Neural progenitor cell (in vitro differentiated cells): ENCODE measurements at regions not wholly inside any gene's neighbourhood (a gene's known extent, or its start where the extent isn't known, plus 50 kb on each side); places are given as distances from the start of the nearest gene placed in this dataset.

Experiments
- DNase-seq: peaks from one replicate; pipeline ENCODE4 v3.0.0-alpha.2; 2016; ENCODE audit warnings: low spot score
- H2AFZ ChIP-seq: fragments of 200-600 bp; sonication (generic); replicated peaks from 2 replicates; pipeline ENCODE4 v1.6.1; 2016; ENCODE audit warnings: antibody characterized with exemption
- H3F3A ChIP-seq: fragments of 200-600 bp; sonication (generic); 2 replicates; pipeline ENCODE4 v1.6.1; 2016; ENCODE audit warnings: antibody characterized with exemption, low read depth
- H3K27ac ChIP-seq: fragments of 200-600 bp; sonication (generic); 2 replicates; pipeline ENCODE4 v1.5.1; 2016; ENCODE audit warnings: mild to moderate bottlenecking
- H3K27me3 ChIP-seq: fragments of 200-600 bp; sonication (generic); 2 replicates; pipeline ENCODE4 v1.6.1; 2016; ENCODE audit warnings: mild to moderate bottlenecking, moderate library complexity
- H3K36me3 ChIP-seq: fragments of 200-600 bp; sonication (generic); 2 replicates; pipeline ENCODE4 v1.5.1; 2016
- H3K4me1 ChIP-seq: fragments of 200-600 bp; sonication (generic); 2 replicates; pipeline ENCODE4 v1.6.1; 2016; ENCODE audit warnings: mixed run types
- H3K4me2 ChIP-seq: fragments of 200-600 bp; sonication (generic); 2 replicates; pipeline ENCODE4 v1.6.1; 2016
- H3K4me3 ChIP-seq: fragments of 200-600 bp; sonication (generic); 2 replicates; pipeline ENCODE4 v1.5.1; 2016
- H3K79me2 ChIP-seq: fragments of 200-600 bp; sonication (generic); 2 replicates; pipeline ENCODE4 v1.6.1; 2016; ENCODE audit warnings: low read depth
- H3K9ac ChIP-seq: fragments of 200-600 bp; sonication (generic); 2 replicates; pipeline ENCODE4 v1.6.1; 2016
- H3K9me3 ChIP-seq: fragments of 200-600 bp; sonication (generic); 2 replicates; pipeline ENCODE4 v1.5.1; 2016; ENCODE audit warnings: low read depth
- H4K20me1 ChIP-seq: fragments of 200-600 bp; sonication (generic); 2 replicates; pipeline ENCODE4 v1.6.1; 2016; ENCODE audit warnings: low read depth
- H3K27ac Mint-ChIP-seq: 3 replicates; pipeline ENCODE4 v1.8.0; 2021; ENCODE audit warnings: mixed read lengths
- H3K27me3 Mint-ChIP-seq: 2 replicates; pipeline ENCODE4 v1.8.0; 2022; ENCODE audit warnings: low read depth, mild to moderate bottlenecking, inconsistent platforms, moderate library complexity, mixed read lengths; ENCODE audit not compliant: insufficient read depth
- H3K36me3 Mint-ChIP-seq: 3 replicates; pipeline ENCODE4 v1.8.0; 2021; ENCODE audit warnings: mixed read lengths
- H3K4me1 Mint-ChIP-seq: 3 replicates; pipeline ENCODE4 v1.8.0; 2021; ENCODE audit warnings: mixed read lengths
- H3K4me3 Mint-ChIP-seq: 3 replicates; pipeline ENCODE4 v1.8.0; 2021; ENCODE audit warnings: mild to moderate bottlenecking, moderate library complexity, mixed read lengths
- H3K9me3 Mint-ChIP-seq: 3 replicates; pipeline ENCODE4 v1.8.0; 2020; ENCODE audit warnings: mixed read lengths
- CTCF ChIP-seq: fragments of 200-600 bp; sonication (generic); IDR thresholded peaks from 2 replicates; pipeline ENCODE4 v1.5.1; 2017; ENCODE audit warnings: antibody characterized with exemption, mild to moderate bottlenecking
- EZH2 ChIP-seq: fragments of 200-600 bp; sonication (generic); IDR thresholded peaks from 2 replicates; pipeline ENCODE4 v1.6.1; 2017; ENCODE audit warnings: antibody characterized with exemption, mild to moderate bottlenecking, moderate library complexity
- EZH2phosphoT487 ChIP-seq: fragments of 200-600 bp; sonication (generic); IDR thresholded peaks from 2 replicates; pipeline ENCODE4 v1.6.1; 2017; ENCODE audit warnings: antibody characterized with exemption

GRCh38 chr13:99063178-99063577 lies 85.3 kb upstream of the DOCK9 start:
- H3K27me3 Mint-ChIP-seq: no peaks in the 10 kb centered on the region
- H3K27me3 ChIP-seq: no peaks in the 10 kb centered on the region
- H3K9ac ChIP-seq: no peak overlapping the region
- no peak overlapping the region for H3K4me2 ChIP-seq
- no peaks in the 10 kb centered on the region for H4K20me1 ChIP-seq
- DNase-seq: no peak
- H3K4me1 ChIP-seq: no peaks in the 10 kb centered on the region
- H3K9me3 ChIP-seq: no peaks in the 10 kb centered on the region
- no peak overlapping the region for H3K27ac Mint-ChIP-seq
- no peak overlapping the region for H3K4me3 Mint-ChIP-seq
- H3K79me2 ChIP-seq: no peaks in the 10 kb centered on the region
- H3K9me3 Mint-ChIP-seq: no peaks in the 10 kb centered on the region
- no peak for TF ChIP-seq EZH2
- no peak for TF ChIP-seq EZH2phosphoT487
- no peak for TF ChIP-seq CTCF
- H2AFZ ChIP-seq: no peak overlapping the region
- no peaks in the 10 kb centered on the region for H3K4me1 Mint-ChIP-seq
- no peaks in the 10 kb centered on the region for H3F3A ChIP-seq
- no peak overlapping the region for H3K4me3 ChIP-seq
- H3K36me3 ChIP-seq: no peaks in the 10 kb centered on the region
- no peaks in the 10 kb centered on the region for H3K36me3 Mint-ChIP-seq
- no peak overlapping the region for H3K27ac ChIP-seq

GRCh38 chr13:99063952-99064351 lies 86.1 kb upstream of the DOCK9 start:
- H3F3A ChIP-seq: no peaks in the 10 kb centered on the region
- no peaks in the 10 kb centered on the region for H3K27me3 ChIP-seq
- no peak overlapping the region for H3K4me3 ChIP-seq
- H3K36me3 ChIP-seq: no peaks in the 10 kb centered on the region
- H3K4me1 ChIP-seq: no peaks in the 10 kb centered on the region
- DNase-seq: no peak
- Mint-ChIP-seq H3K36me3 (no peaks in the 10 kb centered on the region), H3K27me3 (no peaks in the 10 kb centered on the region), H3K9me3 (no peaks in the 10 kb centered on the region), H3K27ac (no peak overlapping the region), H3K4me3 (no peak overlapping the region), H3K4me1 (no peaks in the 10 kb centered on the region)
- H4K20me1 ChIP-seq: no peaks in the 10 kb centered on the region
- no peak overlapping the region for H2AFZ ChIP-seq
- H3K27ac ChIP-seq: no peak overlapping the region
- H3K9me3 ChIP-seq: no peaks in the 10 kb centered on the region
- no peak overlapping the region for H3K9ac ChIP-seq
- H3K79me2 ChIP-seq: no peaks in the 10 kb centered on the region
- TF ChIP-seq EZH2phosphoT487: no peak
- H3K4me2 ChIP-seq: no peak overlapping the region

DNA sequence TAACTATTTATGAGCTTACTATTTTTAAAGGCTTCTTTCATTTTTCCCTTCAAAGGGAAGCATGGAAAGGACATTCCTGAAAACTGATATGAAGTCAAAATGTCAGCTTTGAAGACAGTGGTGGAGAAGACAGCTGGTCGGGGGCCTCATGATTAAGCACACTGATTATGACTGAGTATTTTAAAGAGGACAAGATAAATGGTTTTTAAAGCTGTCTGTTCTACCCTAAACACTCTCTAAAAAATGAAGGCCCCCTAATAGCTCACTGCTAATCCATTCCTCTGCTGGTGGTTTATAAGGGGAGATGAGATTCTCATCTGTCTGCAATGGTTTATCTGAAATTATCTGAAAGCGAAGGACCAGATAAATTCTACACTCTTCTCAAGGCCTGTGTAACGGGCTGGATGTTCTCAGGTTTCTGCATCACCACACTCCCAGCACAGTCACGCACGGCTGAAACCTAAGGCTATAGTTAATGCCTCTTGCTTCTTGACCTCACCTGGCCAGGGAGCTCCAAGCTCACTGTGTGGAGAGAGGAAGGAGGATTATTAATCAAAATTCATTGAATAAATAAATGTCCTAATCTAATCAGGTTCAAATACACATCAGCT lies 86.9 kb upstream of the DOCK9 start:
- no peak overlapping the region for H3K9ac ChIP-seq
- no peaks in the 10 kb centered on the region for H3K4me1 ChIP-seq
- Mint-ChIP-seq H3K27me3 (no peaks in the 10 kb centered on the region), H3K27ac (no peak overlapping the region), H3K4me3 (no peak overlapping the region), H3K36me3 (no peaks in the 10 kb centered on the region), H3K4me1 (no peaks in the 10 kb centered on the region), H3K9me3 (no peaks in the 10 kb centered on the region)
- no peaks in the 10 kb centered on the region for H3K9me3 ChIP-seq
- H3K79me2 ChIP-seq: no peaks in the 10 kb centered on the region
- no peaks in the 10 kb centered on the region for H3K27me3 ChIP-seq
- H2AFZ ChIP-seq: no peak overlapping the region
- DNase-seq: no peak
- H3K27ac ChIP-seq: no peak overlapping the region
- H3F3A ChIP-seq: no peaks in the 10 kb centered on the region
- H3K4me3 ChIP-seq: no peak overlapping the region
- H3K4me2 ChIP-seq: no peak overlapping the region
- TF ChIP-seq EZH2 (no peak), CTCF (no peak), EZH2phosphoT487 (no peak)
- H3K36me3 ChIP-seq: no peaks in the 10 kb centered on the region
- no peaks in the 10 kb centered on the region for H4K20me1 ChIP-seq

DNA sequence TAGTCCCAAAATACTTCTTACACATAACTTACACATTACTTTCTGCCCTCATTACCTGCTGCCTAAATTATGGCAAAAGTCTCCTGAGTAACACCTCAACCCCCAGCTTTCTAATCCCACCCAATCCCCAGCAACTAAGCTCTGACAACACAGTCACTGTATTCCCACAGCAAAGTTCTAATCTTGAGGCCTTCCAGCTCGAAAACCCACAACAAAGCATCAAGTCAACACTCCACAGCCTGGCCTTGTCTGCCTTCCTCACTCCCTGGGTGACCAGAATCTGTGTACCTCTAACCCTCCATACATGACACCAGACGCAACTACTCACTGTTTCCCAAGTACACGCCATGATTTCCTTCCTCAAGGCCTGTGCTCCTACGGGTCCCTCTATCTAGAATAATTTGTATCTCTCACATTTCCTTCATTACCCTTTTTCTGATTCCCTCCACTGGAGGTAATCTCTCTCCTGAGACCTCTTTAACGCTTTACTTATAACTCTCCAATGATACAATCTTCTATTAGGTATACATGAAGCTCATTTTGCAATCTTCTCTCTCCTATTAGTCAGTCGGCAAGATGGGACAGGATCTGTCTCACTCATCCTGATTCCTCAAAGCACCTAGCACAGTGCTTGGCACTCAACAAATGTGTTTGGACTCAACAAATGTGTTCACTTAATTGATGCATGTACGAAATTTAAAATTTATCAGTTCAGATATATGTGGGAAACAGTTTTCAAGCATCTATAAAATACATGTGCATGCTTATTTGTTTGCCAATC lies 87.6 kb upstream of the DOCK9 start:
- no peaks in the 10 kb centered on the region for H3K4me1 ChIP-seq
- H3K4me3 ChIP-seq: no peak overlapping the region
- DNase-seq: no peak
- no peaks in the 10 kb centered on the region for H4K20me1 ChIP-seq
- H3K4me2 ChIP-seq: no peak overlapping the region
- H2AFZ ChIP-seq: no peak overlapping the region
- no peaks in the 10 kb centered on the region for H3K79me2 ChIP-seq
- no peaks in the 10 kb centered on the region for H3K9me3 Mint-ChIP-seq
- no peak overlapping the region for H3K9ac ChIP-seq
- H3K9me3 ChIP-seq: no peaks in the 10 kb centered on the region
- H3K4me1 Mint-ChIP-seq: no peaks in the 10 kb centered on the region
- H3K4me3 Mint-ChIP-seq: no peak overlapping the region
- H3K36me3 ChIP-seq: no peaks in the 10 kb centered on the region
- H3K36me3 Mint-ChIP-seq: no peaks in the 10 kb centered on the region
- no peak overlapping the region for H3K27ac ChIP-seq
- no peaks in the 10 kb centered on the region for H3F3A ChIP-seq
- H3K27ac Mint-ChIP-seq: no peak overlapping the region
- H3K27me3 Mint-ChIP-seq: no peaks in the 10 kb centered on the region
- no peaks in the 10 kb centered on the region for H3K27me3 ChIP-seq
- no peak for TF ChIP-seq EZH2phosphoT487
- no peak for TF ChIP-seq EZH2
